Activated CD8-positive, alpha-beta memory T cell treated with anti-CD3 and anti-CD28 coated beads for 48 hours (primary cell): ENCODE measurements at regions not wholly inside any gene's neighbourhood (a gene's known extent, or its start where the extent isn't known, plus 50 kb on each side); places are given as distances from the start of the nearest gene placed in this dataset.

Experiments used
- DNase-seq, 3 experiments: peaks; one replicate each; pipeline ENCODE4 v3.0.0-alpha.2; 2020; ENCODE audit warnings: low read depth in 2 of 3, low spot score in 2 of 3

DNA sequence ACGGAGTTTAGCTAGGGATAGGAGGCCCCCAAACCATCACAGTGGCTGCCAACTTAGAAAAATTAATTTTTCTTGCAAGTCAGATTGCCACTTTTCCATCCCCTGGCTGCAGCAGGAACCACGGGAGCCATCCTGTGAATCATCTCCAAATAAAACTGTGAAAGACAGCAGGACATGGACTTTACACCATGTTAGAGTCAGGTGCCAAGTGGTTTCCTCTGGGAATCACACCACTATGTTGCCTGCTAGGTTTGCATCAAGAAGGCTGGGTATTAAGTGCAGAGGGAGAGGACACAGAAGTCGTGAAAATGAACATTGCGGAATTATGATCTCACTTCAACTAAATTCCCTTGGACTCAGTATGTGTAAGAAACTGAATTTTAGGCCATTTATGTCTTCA, 471.3 kb upstream of the GOT2 start:
- no peak for DNase-seq

GRCh38 chr16:59204589-59204988, 470.5 kb upstream of the GOT2 start:
- no peak for DNase-seq

- DNase-seq, result no peak
These were observed 468.2 kb upstream of the GOT2 start for GRCh38 chr16:59202233-59202862.

DNA sequence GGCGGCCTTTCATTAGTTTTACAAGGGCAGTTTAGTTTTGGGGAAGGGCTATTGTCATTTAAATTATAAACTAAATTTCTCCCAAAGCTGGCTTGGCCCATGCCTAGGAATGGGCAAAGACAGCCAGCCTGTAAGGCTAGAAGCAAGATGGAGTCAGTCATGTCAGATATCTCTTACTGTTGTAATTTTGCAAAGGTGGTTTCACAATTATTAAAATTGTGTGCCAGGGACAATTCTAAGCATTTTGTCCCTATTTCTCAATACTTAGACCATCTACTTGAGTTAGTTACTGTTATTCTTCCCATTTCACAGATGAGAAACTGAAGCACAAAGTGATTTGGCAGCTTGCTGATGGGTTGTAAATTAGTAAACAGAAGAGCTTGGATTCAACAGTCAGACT, 467.7 kb upstream of the GOT2 start:
- no peak for DNase-seq

GRCh38 chr16:59201160-59201559, 467.0 kb upstream of the GOT2 start:
- DNase-seq, result no peak

DNA sequence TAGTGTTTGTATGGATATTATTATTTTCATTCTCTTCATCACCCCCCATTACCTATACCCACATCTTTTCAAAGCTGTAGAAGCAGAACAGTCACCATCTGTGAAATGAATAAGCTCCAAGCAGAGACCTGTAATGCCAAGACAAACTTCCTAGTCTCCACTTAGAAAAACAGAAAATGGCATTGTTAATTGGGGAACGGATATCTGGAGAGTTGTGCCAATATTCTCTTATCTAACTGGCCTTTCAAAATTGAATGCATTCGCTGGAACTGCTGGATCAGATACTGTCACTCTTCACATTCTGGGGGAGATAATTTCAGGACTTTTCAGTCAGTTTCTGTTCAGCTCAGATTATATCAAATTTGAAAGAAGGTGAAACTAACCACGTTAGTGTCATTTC, 464.4 kb upstream of the GOT2 start:
- DNase-seq, result no peak

GRCh38 chr16:59195242-59195641, 461.1 kb upstream of the GOT2 start:
- no peak for DNase-seq

GRCh38 chr16:59193637-59194036, 459.5 kb upstream of the GOT2 start:
- no peak for DNase-seq

- no peak for DNase-seq
These were observed 458.6 kb upstream of the GOT2 start for GRCh38 chr16:59192551-59193199.

DNA sequence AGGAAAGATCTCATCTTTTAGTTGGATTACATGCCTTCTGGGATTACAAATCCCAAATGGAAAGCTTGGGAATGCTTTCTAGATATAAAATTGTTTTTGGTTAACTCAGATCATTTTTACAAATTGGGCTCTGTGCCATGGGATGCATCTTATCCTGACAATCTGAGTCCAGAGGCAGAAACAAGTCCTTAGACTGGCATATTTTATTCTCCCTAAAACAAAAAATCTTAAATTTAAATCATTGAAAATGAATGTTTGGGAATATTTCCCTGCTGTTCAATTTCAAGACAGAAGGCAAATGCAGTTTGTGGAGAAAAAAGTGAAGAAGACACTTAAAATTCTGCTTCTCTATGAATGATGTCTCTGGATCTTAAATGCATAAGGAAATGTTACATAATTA, 456.6 kb upstream of the GOT2 start:
- DNase-seq, result no peak

GRCh38 chr16:59188029-59188428, 453.9 kb upstream of the GOT2 start:
- no peak for DNase-seq

DNA sequence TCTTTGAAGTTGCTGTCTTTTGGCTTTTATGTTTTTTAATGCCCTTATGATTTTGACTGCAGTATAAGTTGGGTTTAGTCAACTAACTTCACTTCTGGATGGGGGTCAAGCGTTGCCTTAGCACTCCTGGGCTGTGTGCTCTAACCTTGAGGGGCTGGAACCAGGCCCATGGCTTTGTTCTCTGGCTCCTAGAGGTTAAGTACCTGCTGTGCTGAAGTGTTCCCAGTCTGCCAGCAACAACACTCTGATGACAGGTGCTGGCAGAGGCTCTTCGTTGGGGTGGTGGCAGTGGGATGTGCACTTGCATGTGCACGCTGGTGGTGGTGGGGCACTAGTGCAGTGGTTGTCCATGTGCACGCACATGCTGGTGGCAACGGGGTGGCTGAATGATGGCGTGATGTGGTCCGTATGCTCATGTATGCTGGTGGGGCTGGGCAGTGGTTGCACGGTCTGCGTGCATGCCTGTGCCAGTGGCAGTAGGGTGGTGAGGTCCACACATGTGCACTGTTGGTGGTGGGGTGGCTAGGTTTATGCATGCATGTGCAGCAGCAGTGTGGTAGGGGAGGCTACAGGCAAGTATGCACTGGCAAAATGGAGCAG, 447.8 kb upstream of the GOT2 start:
- DNase-seq, result no peak

DNA sequence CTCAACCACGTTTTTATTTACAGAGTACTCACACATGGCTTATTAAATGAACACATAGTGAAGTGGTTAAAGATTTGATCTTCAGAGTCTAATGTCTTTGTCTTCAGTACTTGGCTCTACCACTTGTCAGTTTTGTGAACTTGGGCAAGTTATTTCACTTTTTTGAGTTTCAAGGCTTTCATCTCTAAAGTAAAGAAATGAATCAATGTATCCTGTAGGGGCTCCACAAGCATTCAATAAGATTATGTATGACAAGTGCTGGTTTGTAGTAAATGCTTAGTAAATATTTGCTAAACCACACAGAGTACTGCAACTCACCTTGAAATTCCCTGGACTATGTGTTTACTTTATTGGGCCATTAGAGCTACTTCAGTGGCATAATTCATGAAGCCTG, 446.0 kb upstream of the GOT2 start:
- no peak for DNase-seq

DNA sequence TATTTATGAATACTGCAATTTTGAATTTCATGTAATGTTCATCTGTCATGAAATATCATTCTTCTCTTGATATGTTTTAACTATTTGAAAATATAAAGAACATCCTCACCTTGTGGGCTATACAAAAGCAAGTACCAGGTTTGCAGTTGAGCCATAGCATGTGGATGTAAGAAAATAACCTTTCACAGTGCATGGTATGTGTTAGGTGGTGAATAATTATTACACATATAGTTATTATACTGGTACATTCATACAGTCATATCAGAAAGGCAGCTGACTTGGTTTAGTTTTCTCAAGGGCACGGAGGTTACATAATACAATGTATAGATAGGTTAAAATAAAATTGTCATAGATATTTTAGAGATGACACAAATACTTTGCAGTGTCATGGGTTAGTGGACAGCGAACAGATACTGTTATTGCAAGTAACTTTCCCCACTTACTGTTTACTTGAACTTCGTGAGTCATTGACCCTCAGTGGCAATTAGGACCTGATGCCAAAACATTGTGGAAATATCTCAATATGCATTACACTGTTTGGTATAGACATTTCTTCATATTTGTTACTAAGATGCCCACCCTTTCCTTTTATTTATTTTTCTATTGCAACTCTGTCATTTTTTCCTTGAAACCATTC, 445.4 kb upstream of the GOT2 start:
- no peak for DNase-seq

GRCh38 chr16:59173408-59173831, 439.3 kb upstream of the GOT2 start:
- no peak for DNase-seq

GRCh38 chr16:59170099-59170712, 436.1 kb upstream of the GOT2 start:
- no peak for DNase-seq

DNA sequence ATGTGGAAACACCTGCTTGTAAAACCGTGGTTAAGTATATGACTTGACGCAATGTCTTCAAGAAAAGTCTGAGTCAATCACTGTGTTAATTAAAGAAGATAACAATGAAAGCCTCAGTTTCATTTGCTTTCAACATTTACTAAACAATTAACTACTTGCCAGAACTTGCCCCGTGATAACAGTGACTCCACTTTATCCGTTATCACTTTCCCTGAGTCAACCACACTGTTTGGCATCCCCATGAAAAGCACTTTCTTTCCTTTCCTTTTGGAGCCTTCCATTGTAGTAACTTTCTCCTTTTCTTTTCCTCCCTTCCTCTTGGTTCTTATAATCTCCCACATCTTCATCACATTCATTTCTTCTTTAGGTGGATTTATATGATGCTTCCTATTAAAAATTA, 435.1 kb upstream of the GOT2 start:
- DNase-seq, result no peak

GRCh38 chr16:59168461-59169114, 434.5 kb upstream of the GOT2 start:
- no peak for DNase-seq

GRCh38 chr16:59164461-59164860, 430.3 kb upstream of the GOT2 start:
- no peak for DNase-seq

- DNase-seq, result no peak
These were observed 429.4 kb upstream of the GOT2 start for GRCh38 chr16:59163371-59164055.

DNA sequence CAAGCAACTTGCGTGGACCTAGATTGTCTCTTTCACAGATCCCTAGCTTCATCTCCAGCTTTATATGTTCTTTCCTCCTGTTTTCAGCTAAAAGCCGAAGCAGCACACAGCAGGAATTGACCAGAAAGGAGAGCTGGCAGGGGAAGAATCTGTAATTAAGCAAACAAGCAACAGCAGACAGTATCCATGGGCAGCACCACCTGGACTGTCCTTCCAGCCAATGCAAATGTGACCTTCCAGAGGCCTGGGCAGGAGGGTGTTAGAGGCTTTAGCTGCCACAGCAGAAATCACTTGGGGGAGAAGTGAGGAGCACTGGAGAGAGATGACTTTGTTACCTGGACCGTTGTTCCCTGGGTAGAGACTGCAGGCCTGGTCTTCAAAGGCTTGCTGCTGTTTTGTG, 427.6 kb upstream of the GOT2 start:
- DNase-seq, result no peak
